Activated CD4-positive, alpha-beta T cell treated with anti-CD3 and anti-CD28 coated beads for 24 hours (primary cell): ENCODE measurements at regions not wholly inside any gene's neighbourhood (a gene's known extent, or its start where the extent isn't known, plus 50 kb on each side); places are given as distances from the start of the nearest gene placed in this dataset.

Source experiments
- DNase-seq, 2 donors: peaks; one replicate each; pipeline ENCODE4 v3.0.0-alpha.2; 2020; ENCODE audit warnings: low read depth in 2 of 2

GRCh38 chr6:21468461-21468860 lies 125.1 kb upstream of the SOX4 start:
- DNase-seq, result no peak

- DNase-seq, result no peak
Observed at GRCh38 chr6:21469213-21469612, 124.3 kb upstream of the SOX4 start.

GRCh38 chr6:21476112-21476511 lies 117.4 kb upstream of the SOX4 start:
- no peak for DNase-seq

GRCh38 chr6:21478411-21478810 lies 115.1 kb upstream of the SOX4 start:
- DNase-seq, result no peak

- no peak for DNase-seq
Observed at GRCh38 chr6:21478883-21479539, 114.5 kb upstream of the SOX4 start.

GRCh38 chr6:21486115-21486514 lies 107.4 kb upstream of the SOX4 start:
- DNase-seq, result no peak

GRCh38 chr6:21489826-21490225 lies 103.7 kb upstream of the SOX4 start:
- no peak for DNase-seq

- DNase-seq, result no peak
Observed at GRCh38 chr6:21491955-21492354, 101.6 kb upstream of the SOX4 start.

GRCh38 chr6:21494505-21494904 lies 99.0 kb upstream of the SOX4 start:
- no peak for DNase-seq

- no peak for DNase-seq
Observed at GRCh38 chr6:21496196-21496595, 97.4 kb upstream of the SOX4 start.

GRCh38 chr6:21496706-21497105 lies 96.8 kb upstream of the SOX4 start:
- no peak for DNase-seq

GRCh38 chr6:21500314-21501020 lies 93.1 kb upstream of the SOX4 start:
- no peak for DNase-seq

- no peak for DNase-seq
Observed at GRCh38 chr6:21501021-21501354, 92.6 kb upstream of the SOX4 start.

- no peak for DNase-seq
Observed at GRCh38 chr6:21501815-21502214, 91.7 kb upstream of the SOX4 start.

- DNase-seq, result no peak
Observed at GRCh38 chr6:21502682-21503081, 90.9 kb upstream of the SOX4 start.

GRCh38 chr6:21504790-21505189 lies 88.8 kb upstream of the SOX4 start:
- DNase-seq, result no peak

GRCh38 chr6:21505574-21505990 lies 88.0 kb upstream of the SOX4 start:
- no peak for DNase-seq

- no peak for DNase-seq
Observed at GRCh38 chr6:21506126-21506525, 87.4 kb upstream of the SOX4 start.

- DNase-seq, result no peak
Observed at GRCh38 chr6:21507811-21508210, 85.7 kb upstream of the SOX4 start.

GRCh38 chr6:21508753-21509152 lies 84.8 kb upstream of the SOX4 start:
- DNase-seq, result no peak

- DNase-seq, result no peak
Observed at GRCh38 chr6:21511891-21512550, 81.5 kb upstream of the SOX4 start.

- no peak for DNase-seq
Observed at GRCh38 chr6:21514288-21514687, 79.3 kb upstream of the SOX4 start.

GRCh38 chr6:21518317-21518716 lies 75.2 kb upstream of the SOX4 start:
- no peak for DNase-seq
